NB4 (cell line): ENCODE measurements at regions not wholly inside any gene's neighbourhood (a gene's known extent, or its start where the extent isn't known, plus 50 kb on each side); places are given as distances from the start of the nearest gene placed in this dataset.

ENCODE experiments used
- MYC ChIP-seq: IDR thresholded peaks from 2 replicates; pipeline ENCODE4 v1.6.1; 2011; ENCODE audit warnings: low read depth, low read length
- POLR2A ChIP-seq: IDR thresholded peaks from 2 replicates; pipeline ENCODE4 v1.6.1; 2011; ENCODE audit warnings: mild to moderate bottlenecking; ENCODE audit not compliant: insufficient read length; ENCODE audit errors: extremely low read depth
- TF ChIP-seq, protein P1 (sequence below): IDR thresholded peaks from one replicate; pipeline ENCODE4 v1.5.1; 2012; ENCODE audit warnings: low read depth, low read length

DNA sequence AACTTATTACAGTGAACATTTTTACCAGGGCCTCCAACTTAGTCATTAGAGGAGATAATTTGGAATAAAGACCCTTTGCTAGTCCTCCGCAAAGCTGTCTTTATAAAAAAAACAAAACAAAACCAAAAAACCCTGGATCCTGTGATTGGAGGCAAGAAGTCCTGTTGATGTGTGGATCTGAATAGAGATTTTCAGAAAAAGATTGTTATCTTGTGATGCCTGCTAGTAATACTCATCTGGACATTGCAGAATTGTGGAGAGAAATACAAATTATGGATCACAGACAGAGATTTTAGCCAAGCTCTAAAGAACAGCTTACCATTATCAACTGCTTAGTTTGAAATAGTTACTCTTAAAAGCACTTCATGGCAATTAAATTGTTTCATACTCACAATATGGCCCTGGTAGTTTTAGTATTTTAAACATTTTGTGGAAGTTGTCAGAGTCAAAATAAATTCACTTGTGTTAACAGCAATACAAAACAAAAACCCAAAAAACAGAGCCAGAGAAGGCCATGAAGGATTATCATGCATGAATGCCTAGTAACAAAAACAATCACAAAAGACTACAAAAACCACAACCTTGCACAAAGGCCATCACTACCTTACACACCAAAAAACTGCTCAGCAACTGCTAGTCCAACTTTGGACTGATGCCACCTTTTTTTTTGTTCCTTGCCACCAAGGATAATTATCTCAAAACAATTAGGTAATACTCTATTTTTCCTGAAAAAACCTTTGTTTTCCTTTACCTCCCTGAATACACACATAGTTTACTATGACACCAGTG lies 514.5 kb upstream of the SLIT2 start:
- TF ChIP-seq MYC: no peak
- TF ChIP-seq, protein P1, sequence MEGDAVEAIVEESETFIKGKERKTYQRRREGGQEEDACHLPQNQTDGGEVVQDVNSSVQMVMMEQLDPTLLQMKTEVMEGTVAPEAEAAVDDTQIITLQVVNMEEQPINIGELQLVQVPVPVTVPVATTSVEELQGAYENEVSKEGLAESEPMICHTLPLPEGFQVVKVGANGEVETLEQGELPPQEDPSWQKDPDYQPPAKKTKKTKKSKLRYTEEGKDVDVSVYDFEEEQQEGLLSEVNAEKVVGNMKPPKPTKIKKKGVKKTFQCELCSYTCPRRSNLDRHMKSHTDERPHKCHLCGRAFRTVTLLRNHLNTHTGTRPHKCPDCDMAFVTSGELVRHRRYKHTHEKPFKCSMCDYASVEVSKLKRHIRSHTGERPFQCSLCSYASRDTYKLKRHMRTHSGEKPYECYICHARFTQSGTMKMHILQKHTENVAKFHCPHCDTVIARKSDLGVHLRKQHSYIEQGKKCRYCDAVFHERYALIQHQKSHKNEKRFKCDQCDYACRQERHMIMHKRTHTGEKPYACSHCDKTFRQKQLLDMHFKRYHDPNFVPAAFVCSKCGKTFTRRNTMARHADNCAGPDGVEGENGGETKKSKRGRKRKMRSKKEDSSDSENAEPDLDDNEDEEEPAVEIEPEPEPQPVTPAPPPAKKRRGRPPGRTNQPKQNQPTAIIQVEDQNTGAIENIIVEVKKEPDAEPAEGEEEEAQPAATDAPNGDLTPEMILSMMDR: no peak
- no peak for TF ChIP-seq POLR2A
